SJSA1 (cell line): ENCODE measurements at regions not wholly inside any gene's neighbourhood (a gene's known extent, or its start where the extent isn't known, plus 50 kb on each side); places are given as distances from the start of the nearest gene placed in this dataset.

Source experiments
- DNase-seq, 2 experiments: peaks; one replicate each; pipeline ENCODE4 v3.0.0-alpha.2; 2015 to 2020; ENCODE audit warnings: low spot score in 2 of 2, low read depth in 1 of 2
- H3K27ac ChIP-seq: fragments of 250-450 bp; sonication (Bioruptor Pico); 2 replicates; pipeline ENCODE4 v1.5.1; 2020; ENCODE audit warnings: mild to moderate bottlenecking, moderate library complexity
- H3K27me3 ChIP-seq: fragments of 250-450 bp; sonication (Bioruptor Pico); replicated peaks from 2 replicates; pipeline ENCODE4 v1.5.1; 2020; ENCODE audit warnings: mild to moderate bottlenecking, moderate library complexity
- H3K36me3 ChIP-seq: fragments of 250-450 bp; sonication (Bioruptor Pico); 2 replicates; pipeline ENCODE4 v1.5.1; 2020; ENCODE audit warnings: mild to moderate bottlenecking
- H3K4me1 ChIP-seq: fragments of 250-450 bp; sonication (Bioruptor Pico); replicated peaks from 2 replicates; pipeline ENCODE4 v1.6.1; 2021; ENCODE audit warnings: mild to moderate bottlenecking
- H3K4me3 ChIP-seq: fragments of 250-450 bp; sonication (Bioruptor Pico); 2 replicates; pipeline ENCODE4 v1.5.1; 2020; ENCODE audit warnings: mild to moderate bottlenecking
- H3K9me3 ChIP-seq: fragments of 250-450 bp; sonication (Bioruptor Pico); replicated peaks from 2 replicates; pipeline ENCODE4 v1.5.1; 2020; ENCODE audit warnings: mild to moderate bottlenecking

DNA sequence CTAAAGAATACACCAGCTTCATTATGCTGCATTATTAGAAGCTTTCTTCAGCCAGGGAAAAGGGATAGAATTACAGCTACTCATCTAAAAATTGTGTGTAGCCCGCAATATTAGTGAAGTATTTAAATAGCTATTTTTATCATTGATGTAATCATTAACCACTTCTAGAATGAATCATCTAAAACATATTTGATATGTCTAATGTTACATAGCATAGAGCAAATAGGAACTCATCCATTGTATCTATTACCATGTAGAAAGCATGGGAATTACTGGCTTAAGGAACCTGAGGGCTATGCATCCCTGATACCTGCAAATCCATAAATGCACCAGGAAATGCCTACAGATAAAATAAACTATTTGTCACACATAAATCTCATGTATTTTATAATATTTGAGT lies 54.5 kb upstream of the VGLL3 start:
- Histone ChIP-seq H3K9me3 (no peaks in the 10 kb centered on the region), H3K4me3 (no peak overlapping the region)
- no peak for DNase-seq

DNA sequence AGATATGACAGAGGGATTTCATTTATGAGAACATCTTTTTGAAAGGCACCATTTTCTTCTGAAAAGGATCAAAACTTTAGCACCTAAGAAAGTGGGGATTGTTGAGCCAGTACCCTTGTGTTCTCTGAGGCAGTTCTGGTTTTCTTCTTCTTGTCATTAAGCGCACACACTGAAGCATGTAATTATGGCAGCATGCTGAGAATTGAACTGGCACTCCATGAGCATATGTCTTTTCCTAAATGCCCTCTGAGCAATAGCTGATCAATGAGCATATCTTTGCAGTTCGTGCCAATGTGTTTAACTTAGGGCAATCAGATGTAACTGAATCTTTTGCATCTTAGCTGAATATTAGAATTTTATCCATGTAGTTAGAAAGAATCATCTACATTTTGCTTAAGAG lies 53.9 kb upstream of the VGLL3 start:
- no peaks in the 10 kb centered on the region for H3K36me3 ChIP-seq
- DNase-seq: no peak
- no peaks in the 10 kb centered on the region for H3K4me1 ChIP-seq
- no peak overlapping the region for H3K27ac ChIP-seq
- no peaks in the 10 kb centered on the region for H3K27me3 ChIP-seq
- no peaks in the 10 kb centered on the region for H3K9me3 ChIP-seq
- no peak overlapping the region for H3K4me3 ChIP-seq

More for the DNA sequence above, 54.5 kb upstream of the VGLL3 start:
- H3K36me3 ChIP-seq: no peaks in the 10 kb centered on the region
- H3K27me3 ChIP-seq: no peaks in the 10 kb centered on the region
- no peaks in the 10 kb centered on the region for H3K4me1 ChIP-seq
- no peak overlapping the region for H3K27ac ChIP-seq

DNA sequence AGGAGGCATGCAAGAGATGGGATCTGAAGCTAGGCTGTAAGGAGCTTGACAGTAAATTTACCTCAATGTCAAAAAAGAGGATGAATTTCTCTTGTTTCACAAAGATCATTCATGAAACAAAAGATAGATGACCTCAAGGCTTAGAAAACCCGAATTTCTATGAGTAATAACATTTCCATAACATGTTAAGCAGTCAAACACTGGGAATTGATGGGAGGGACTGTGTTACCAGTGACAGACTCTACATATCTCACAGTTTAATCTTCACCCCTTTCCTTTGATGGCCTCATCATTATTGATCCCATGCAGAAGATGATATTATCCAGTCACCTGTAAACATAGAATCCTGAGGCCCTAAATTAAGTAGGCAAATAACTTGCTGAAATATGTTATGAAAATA lies 53.5 kb upstream of the VGLL3 start:
- DNase-seq: no peak
- no peak overlapping the region for H3K27ac ChIP-seq
- H3K36me3 ChIP-seq: no peaks in the 10 kb centered on the region
- no peaks in the 10 kb centered on the region for H3K4me1 ChIP-seq
- no peak overlapping the region for H3K4me3 ChIP-seq
- no peaks in the 10 kb centered on the region for H3K9me3 ChIP-seq
- H3K27me3 ChIP-seq: no peaks in the 10 kb centered on the region

DNA sequence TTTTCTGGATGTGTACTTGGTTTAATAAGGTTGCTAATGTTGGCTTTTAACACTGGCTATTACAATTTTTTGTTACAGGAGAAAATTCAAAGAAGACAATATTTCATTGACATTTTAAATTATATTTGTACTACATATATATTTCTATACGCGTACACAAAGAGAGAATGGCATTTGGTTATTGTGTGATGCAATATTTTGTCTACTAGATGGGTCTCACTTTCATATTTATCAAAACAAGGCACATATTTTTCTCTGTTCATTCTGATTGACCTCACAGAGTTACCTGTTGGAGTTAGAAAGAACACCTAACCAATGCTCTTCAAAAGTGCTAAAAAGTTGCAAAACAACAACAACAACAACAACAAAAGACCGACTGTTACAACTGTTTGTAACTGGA lies 50.2 kb upstream of the VGLL3 start:
- Histone ChIP-seq H3K27me3 (no peaks in the 10 kb centered on the region), H3K4me1 (no peaks in the 10 kb centered on the region), H3K27ac (no peak overlapping the region), H3K36me3 (no peaks in the 10 kb centered on the region), H3K9me3 (no peaks in the 10 kb centered on the region), H3K4me3 (no peak overlapping the region)
- no peak for DNase-seq
